ENCODE measurements at regions not wholly inside any gene's neighbourhood (a gene's known extent, or its start where the extent isn't known, plus 50 kb on each side); places are given as distances from the start of the nearest gene placed in this dataset.

- no peak for DNase-seq
- no peak overlapping the region for H3K4me3 Mint-ChIP-seq
- no peak overlapping the region for H3K27ac Mint-ChIP-seq
- H3K79me2 ChIP-seq (ENCODE audit: control insufficient read depth, insufficient read depth, low read length) = no peaks in the 10 kb centered on the region
- H3K9me3 ChIP-seq (ENCODE audit: control extremely low read depth in 1 of 3, control insufficient read depth in 2 of 3, insufficient read depth in 1 of 3, low read length in 2 of 3) = no peaks in the 10 kb centered on the region
- H3K4me1 Mint-ChIP-seq = no peaks in the 10 kb centered on the region
- H3K27ac ChIP-seq (ENCODE audit: low read length in 2 of 2) = no peak overlapping the region
- H3K4me2 ChIP-seq (replicated peaks; ENCODE audit: low read depth, low read length, poor library complexity, severe bottlenecking) = no peak overlapping the region
- no peak overlapping the region for H3K9ac ChIP-seq (ENCODE audit: low read length)
- no peaks in the 10 kb centered on the region for H4K20me1 ChIP-seq (ENCODE audit: control insufficient read depth, insufficient read depth, low read length, poor library complexity, severe bottlenecking)
- no peak for ATAC-seq (ENCODE audit: low read depth)
- no peaks in the 10 kb centered on the region for H3K4me1 ChIP-seq (ENCODE audit: control insufficient read depth in 2 of 2, insufficient read depth in 2 of 2, low read length in 2 of 2)
- H3K36me3 ChIP-seq (replicated peaks in 1 of 2; ENCODE audit: control extremely low read depth in 1 of 2, control insufficient read depth in 1 of 2, extremely low read depth in 1 of 2, insufficient read depth in 2 of 2, low read length in 1 of 2) = no peaks in the 10 kb centered on the region
- ChIA-PET CTCF (no interaction called here), POLR2A (no interaction called here)
- no peak for TF ChIP-seq EZH2 (IDR thresholded peaks at IDR 0.05; ENCODE audit: borderline replicate concordance, insufficient read depth, low read depth, low read length, poor library complexity, severe bottlenecking)
- no peak for TF ChIP-seq CTCF (IDR thresholded peaks at IDR 0.05)
- intact Hi-C loops (cut with micrococcal nuclease) = no loop called here
- no peaks in the 10 kb centered on the region for H3K9me3 Mint-ChIP-seq (ENCODE audit: insufficient read depth)
- H3K27me3 Mint-ChIP-seq = peaks cover 7% of the 10 kb centered on the region
- H2AFZ ChIP-seq (ENCODE audit: insufficient read depth, low read depth, low read length, poor library complexity, severe bottlenecking) = no peak overlapping the region
- no peaks in the 10 kb centered on the region for H3K27me3 ChIP-seq (replicated peaks in 1 of 4; ENCODE audit: control extremely low read depth in 1 of 4, control insufficient read depth in 3 of 4, insufficient read depth in 4 of 4, low read length in 3 of 4)
- no peak overlapping the region for H3K4me3 ChIP-seq (ENCODE audit: control extremely low read depth in 1 of 5, extremely low read depth in 1 of 5, insufficient read depth in 1 of 5, low read depth in 2 of 5, low read length in 4 of 5)
Measured at GRCh38 chr7:41574377-41574776, 128.5 kb downstream of the INHBA start.

- TF ChIP-seq CTCF (IDR thresholded peaks at IDR 0.05) = no peak
- TF ChIP-seq EZH2 (IDR thresholded peaks at IDR 0.05; ENCODE audit: borderline replicate concordance, insufficient read depth, low read depth, low read length, poor library complexity, severe bottlenecking) = no peak
- Histone ChIP-seq H3K27me3 (replicated peaks in 1 of 4; ENCODE audit: control extremely low read depth in 1 of 4, control insufficient read depth in 3 of 4, insufficient read depth in 4 of 4, low read length in 3 of 4) (no peaks in the 10 kb centered on the region), H3K9me3 (ENCODE audit: control extremely low read depth in 1 of 3, control insufficient read depth in 2 of 3, insufficient read depth in 1 of 3, low read length in 2 of 3) (no peaks in the 10 kb centered on the region), H3K36me3 (replicated peaks in 1 of 2; ENCODE audit: control extremely low read depth in 1 of 2, control insufficient read depth in 1 of 2, extremely low read depth in 1 of 2, insufficient read depth in 2 of 2, low read length in 1 of 2) (no peaks in the 10 kb centered on the region), H3K27ac (ENCODE audit: low read length in 2 of 2) (no peak overlapping the region), H3K4me2 (replicated peaks; ENCODE audit: low read depth, low read length, poor library complexity, severe bottlenecking) (no peak overlapping the region), H3K4me3 (ENCODE audit: control extremely low read depth in 1 of 5, extremely low read depth in 1 of 5, insufficient read depth in 1 of 5, low read depth in 2 of 5, low read length in 4 of 5) (no peak overlapping the region), H3K9ac (ENCODE audit: low read length) (no peak overlapping the region), H4K20me1 (ENCODE audit: control insufficient read depth, insufficient read depth, low read length, poor library complexity, severe bottlenecking) (no peaks in the 10 kb centered on the region), H2AFZ (ENCODE audit: insufficient read depth, low read depth, low read length, poor library complexity, severe bottlenecking) (no peak overlapping the region), H3K4me1 (ENCODE audit: control insufficient read depth in 2 of 2, insufficient read depth in 2 of 2, low read length in 2 of 2) (no peaks in the 10 kb centered on the region), H3K79me2 (ENCODE audit: control insufficient read depth, insufficient read depth, low read length) (no peaks in the 10 kb centered on the region)
- Mint-ChIP-seq H3K4me1 (no peaks in the 10 kb centered on the region), H3K4me3 (no peak overlapping the region), H3K27me3 (peaks cover 7% of the 10 kb centered on the region), H3K27ac (no peak overlapping the region), H3K9me3 (ENCODE audit: insufficient read depth) (no peaks in the 10 kb centered on the region)
- intact Hi-C loops (cut with micrococcal nuclease) = no loop called here
- ATAC-seq (ENCODE audit: low read depth) = no peak
- no peak for DNase-seq
- ChIA-PET CTCF (no interaction called here), POLR2A (no interaction called here)
- WGBS (ENCODE audit: insufficient coverage) = 80% methylated on average over 1 of the region's 1 CpG
Measured at GRCh38 chr7:41573862-41574261, 129.0 kb downstream of the INHBA start.
